Sigmoid colon (tissue), 3 donors: ENCODE measurements at regions not wholly inside any gene's neighbourhood (a gene's known extent, or its start where the extent isn't known, plus 50 kb on each side); places are given as distances from the start of the nearest gene placed in this dataset.

Experiments used
- POLR2A ChIP-seq, 2 donors: fragments of 450-650 bp; IDR thresholded peaks; one replicate each; pipeline ENCODE4 v1.6.1; 2016; ENCODE audit warnings: antibody characterized with exemption in 2 of 2, mild to moderate bottlenecking in 2 of 2, moderate library complexity in 2 of 2
- TF ChIP-seq, protein P1 (sequence below), 4 experiments: fragments of 450-650 bp in 3 of 4; fragments of 200-600 bp in 1 of 4; IDR thresholded peaks; one replicate each; pipeline ENCODE4 v1.5.1; 2016 to 2019; ENCODE audit warnings: antibody characterized with exemption in 4 of 4, mild to moderate bottlenecking in 3 of 4, moderate library complexity in 2 of 4

DNA sequence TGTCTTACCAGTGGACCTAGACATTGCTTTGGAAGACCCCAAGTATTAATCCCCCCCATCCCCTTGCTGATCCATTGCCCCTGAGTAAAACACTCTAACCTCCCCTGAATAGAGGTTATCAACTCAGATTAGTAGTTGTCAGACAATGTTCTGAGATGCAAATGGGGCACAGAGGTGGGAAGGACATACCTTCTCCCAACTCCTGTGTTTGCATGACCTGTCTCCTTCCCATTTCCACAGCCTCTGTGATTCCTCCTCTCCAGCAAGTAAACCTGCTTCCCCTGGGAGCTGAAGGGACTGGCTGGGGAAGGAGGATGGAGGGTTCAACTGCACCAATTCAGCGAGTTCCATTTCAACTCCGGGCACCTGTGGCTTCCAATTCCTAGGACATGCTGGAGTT lies 199.8 kb upstream of the SASH1 start:
- TF ChIP-seq, protein P1, sequence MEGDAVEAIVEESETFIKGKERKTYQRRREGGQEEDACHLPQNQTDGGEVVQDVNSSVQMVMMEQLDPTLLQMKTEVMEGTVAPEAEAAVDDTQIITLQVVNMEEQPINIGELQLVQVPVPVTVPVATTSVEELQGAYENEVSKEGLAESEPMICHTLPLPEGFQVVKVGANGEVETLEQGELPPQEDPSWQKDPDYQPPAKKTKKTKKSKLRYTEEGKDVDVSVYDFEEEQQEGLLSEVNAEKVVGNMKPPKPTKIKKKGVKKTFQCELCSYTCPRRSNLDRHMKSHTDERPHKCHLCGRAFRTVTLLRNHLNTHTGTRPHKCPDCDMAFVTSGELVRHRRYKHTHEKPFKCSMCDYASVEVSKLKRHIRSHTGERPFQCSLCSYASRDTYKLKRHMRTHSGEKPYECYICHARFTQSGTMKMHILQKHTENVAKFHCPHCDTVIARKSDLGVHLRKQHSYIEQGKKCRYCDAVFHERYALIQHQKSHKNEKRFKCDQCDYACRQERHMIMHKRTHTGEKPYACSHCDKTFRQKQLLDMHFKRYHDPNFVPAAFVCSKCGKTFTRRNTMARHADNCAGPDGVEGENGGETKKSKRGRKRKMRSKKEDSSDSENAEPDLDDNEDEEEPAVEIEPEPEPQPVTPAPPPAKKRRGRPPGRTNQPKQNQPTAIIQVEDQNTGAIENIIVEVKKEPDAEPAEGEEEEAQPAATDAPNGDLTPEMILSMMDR (IDR thresholded peaks at IDR 0.05) = no peak
- no peak for TF ChIP-seq POLR2A (IDR thresholded peaks at IDR 0.05)
